HCT116 (cell line): ENCODE measurements at regions not wholly inside any gene's neighbourhood (a gene's known extent, or its start where the extent isn't known, plus 50 kb on each side); places are given as distances from the start of the nearest gene placed in this dataset.

ENCODE experiments used
- ATAC-seq: fragments of 200-7000 bp; cut with Tn5 transposase; 2 replicates; pipeline ENCODE4 v1.9.1; 2020; ENCODE audit warnings: mild to moderate bottlenecking, moderate library complexity
- BruUV-seq: library from RNA; stranded (reverse); fragments of 400-500 nt; replicated peaks from 2 replicates; lab custom pipeline; 2021; lab: Mats Ljungman, UMichigan
- CTCF ChIA-PET: fragments of 300-600 bp; sonication (Branson Sonifier 250); formaldehyde crosslinking; loops from one replicate; lab custom pipeline; 2021; ENCODE audit warnings: antibody characterized with exemption; lab: Charles Lee
- POLR2A ChIA-PET: fragments of 300-600, 350-600 bp; sonication (Branson Sonifier 250); formaldehyde crosslinking; loops from one replicate; lab custom pipeline; 2021; ENCODE audit warnings: antibody characterized with exemption; lab: Charles Lee
- RAD21 ChIA-PET, 2 experiments: fragments of 300-600 bp; sonication (Branson Sonifier 250); formaldehyde crosslinking; loops; one replicate each; lab custom pipeline; 2023; ENCODE audit warnings: low total read pairs in 2 of 2; ENCODE audit not compliant: uncharacterized antibody in 2 of 2, unreplicated experiment in 2 of 2, low non-redundant PET in 1 of 2; lab: Charles Lee
- DNase-seq: peaks from one replicate; pipeline ENCODE4 v3.0.0-alpha.2; 2010; ENCODE audit warnings: low read depth, low spot score
- H2AFZ ChIP-seq: fragments of 200-600 bp; shearing (Covaris generic), sonication (generic); 2 replicates; pipeline ENCODE4 v1.6.1; 2017; ENCODE audit warnings: low read depth, mixed run types, mixed read lengths, antibody characterized with exemption, low read length; ENCODE audit not compliant: poor library complexity, severe bottlenecking
- H3K27ac ChIP-seq: 2 replicates; pipeline ENCODE4 v1.5.1; 2012; ENCODE audit warnings: low read depth, low read length
- H3K27me3 ChIP-seq: fragments of 200-600 bp; sonication (generic); 2 replicates; pipeline ENCODE4 v1.6.1; 2016; ENCODE audit warnings: mixed run types, low read length, mixed read lengths; ENCODE audit not compliant: insufficient read depth
- H3K36me3 ChIP-seq, 2 experiments: fragments of 200-500 bp in 1 of 2; fragments of 200-600 bp in 1 of 2; sonication (Bioruptor generic) in 1 of 2; sonication (generic) in 1 of 2; 2 replicates each; pipeline versions ENCODE4 v1.5.1 to v1.6.1; 2014 to 2016; ENCODE audit warnings: low read length in 2 of 2, inconsistent platforms in 1 of 2, mixed read lengths in 1 of 2, mixed run types in 1 of 2; ENCODE audit not compliant: insufficient read depth in 2 of 2, control insufficient read depth in 1 of 2
- H3K4me1 ChIP-seq, 2 experiments: fragments of 200-600 bp in 1 of 2; sonication (generic) in 1 of 2; 2 replicates each; pipeline versions ENCODE4 v1.5.1 to v1.6.1; 2012 to 2017; ENCODE audit warnings: low read length in 2 of 2, inconsistent platforms in 1 of 2, mild to moderate bottlenecking in 1 of 2, mixed read lengths in 1 of 2, mixed run types in 1 of 2, moderate library complexity in 1 of 2; ENCODE audit not compliant: insufficient read depth in 2 of 2, control insufficient read depth in 1 of 2
- H3K4me2 ChIP-seq: fragments of 200-600 bp; sonication (generic); 2 replicates; pipeline ENCODE4 v1.6.1; 2017; ENCODE audit warnings: mixed run types, low read length, mixed read lengths
- H3K4me3 ChIP-seq, 2 experiments: fragments of 200-600 bp in 1 of 2; sonication (generic) in 1 of 2; replicated peaks in 1 of 2; 2 replicates each; pipeline ENCODE4 v1.5.1; 2011 to 2016; ENCODE audit warnings: low read length in 2 of 2, control low read depth in 1 of 2, low read depth in 1 of 2, mild to moderate bottlenecking in 1 of 2, mixed read lengths in 1 of 2, mixed run types in 1 of 2
- H3K79me2 ChIP-seq: fragments of 200-600 bp; sonication (generic); 2 replicates; pipeline ENCODE4 v1.6.1; 2017; ENCODE audit warnings: mild to moderate bottlenecking, mixed run types, low read length, moderate library complexity, mixed read lengths; ENCODE audit not compliant: insufficient read depth
- H3K9ac ChIP-seq: fragments of 200-600 bp; sonication (generic); 2 replicates; pipeline ENCODE4 v1.6.1; 2016; ENCODE audit warnings: low read length, mixed read lengths
- H3K9me2 ChIP-seq: fragments of 200-600 bp; sonication (generic), shearing (Covaris generic); 2 replicates; pipeline ENCODE4 v1.6.1; 2017; ENCODE audit warnings: mixed run types, mild to moderate bottlenecking, moderate library complexity; ENCODE audit not compliant: insufficient read depth
- H3K9me3 ChIP-seq, 2 experiments: fragments of 200-500 bp in 1 of 2; fragments of 200-600 bp in 1 of 2; sonication (Bioruptor generic) in 1 of 2; sonication (generic) in 1 of 2; 2 replicates each; pipeline ENCODE4 v1.6.1; 2014 to 2017; ENCODE audit warnings: low read length in 2 of 2, mixed read lengths in 2 of 2, inconsistent platforms in 1 of 2, low read depth in 1 of 2, mild to moderate bottlenecking in 1 of 2, mixed run types in 1 of 2, moderate library complexity in 1 of 2; ENCODE audit not compliant: control insufficient read depth in 1 of 2, insufficient read depth in 1 of 2
- H4K20me1 ChIP-seq: fragments of 200-600 bp; sonication (generic), shearing (Covaris generic); 2 replicates; pipeline ENCODE4 v1.6.1; 2017; ENCODE audit warnings: mixed run types, mild to moderate bottlenecking, moderate library complexity; ENCODE audit not compliant: insufficient read depth
- CBX3 ChIP-seq: IDR thresholded peaks from 2 replicates; pipeline ENCODE4 v1.6.1; 2012; ENCODE audit warnings: low read depth
- CTCF ChIP-seq, 3 experiments: fragments of 200-600 bp in 1 of 3; sonication (generic) in 1 of 3; IDR thresholded peaks in 2 of 3; conservative IDR thresholded peaks in 1 of 3; 2 replicates each; pipeline ENCODE4 v1.5.1; 2012 to 2017; ENCODE audit warnings: low read depth in 2 of 3, low read length in 2 of 3, antibody characterized with exemption in 1 of 3, borderline replicate concordance in 1 of 3, control low read depth in 1 of 3, mild to moderate bottlenecking in 1 of 3, mixed read lengths in 1 of 3, mixed run types in 1 of 3, moderate library complexity in 1 of 3; ENCODE audit not compliant: insufficient read depth in 1 of 3
- MAX ChIP-seq: IDR thresholded peaks from 2 replicates; pipeline ENCODE4 v1.6.1; 2012
- POLR2A ChIP-seq: IDR thresholded peaks from 2 replicates; pipeline ENCODE4 v1.7.0; 2011; ENCODE audit warnings: borderline replicate concordance; ENCODE audit not compliant: insufficient read depth, insufficient read length; ENCODE audit errors: extremely low read depth
- RAD21 ChIP-seq: IDR thresholded peaks from 2 replicates; pipeline ENCODE4 v1.6.1; 2012; ENCODE audit warnings: low read depth, mild to moderate bottlenecking
- REST ChIP-seq: IDR thresholded peaks from 2 replicates; pipeline ENCODE4 v1.6.1; 2012; ENCODE audit warnings: low read depth
- SIN3A ChIP-seq: IDR thresholded peaks from 2 replicates; pipeline ENCODE4 v1.6.1; 2012; ENCODE audit warnings: low read depth
- intact Hi-C: fragments of 100-400 bp; cut with micrococcal nuclease; formaldehyde crosslinking; loops from 2 replicates; pipeline ENCODE4 v1.10.0; 2022

GRCh38 chr5:97991236-97991635 lies 782.2 kb upstream of the RGMB start:
- ChIA-PET POLR2A (no interaction called here), CTCF (no interaction called here), RAD21 (no interaction called here)
- Histone ChIP-seq H3K9me2 (no peaks in the 10 kb centered on the region), H3K27ac (no peak overlapping the region), H3K27me3 (no peaks in the 10 kb centered on the region), H3K9me3 (no peaks in the 10 kb centered on the region), H3K9ac (no peak overlapping the region), H3K4me3 (no peak overlapping the region), H4K20me1 (no peaks in the 10 kb centered on the region), H3K36me3 (no peaks in the 10 kb centered on the region), H3K4me1 (no peaks in the 10 kb centered on the region), H3K79me2 (no peaks in the 10 kb centered on the region), H2AFZ (no peak overlapping the region), H3K4me2 (no peak overlapping the region)
- ATAC-seq = no peak
- DNase-seq = no peak
- TF ChIP-seq MAX (no peak), REST (no peak)
- no TSS peak for BruUV-seq
- intact Hi-C loops = no loop called here

- H3K4me3 ChIP-seq = no peak overlapping the region
- BruUV-seq = no TSS peak
- H3K4me1 ChIP-seq = no peaks in the 10 kb centered on the region
- H3K36me3 ChIP-seq = no peaks in the 10 kb centered on the region
- H3K9me2 ChIP-seq = no peaks in the 10 kb centered on the region
- ChIA-PET CTCF (no interaction called here), RAD21 (no interaction called here), POLR2A (no interaction called here)
- H3K4me2 ChIP-seq = no peak overlapping the region
- no peak overlapping the region for H3K27ac ChIP-seq
- no peak for ATAC-seq
- no peak overlapping the region for H3K9ac ChIP-seq
- no peak overlapping the region for H2AFZ ChIP-seq
- intact Hi-C loops = no loop called here
- no peaks in the 10 kb centered on the region for H3K79me2 ChIP-seq
- no peak for DNase-seq
- H3K27me3 ChIP-seq = no peaks in the 10 kb centered on the region
- no peaks in the 10 kb centered on the region for H4K20me1 ChIP-seq
- no peaks in the 10 kb centered on the region for H3K9me3 ChIP-seq
- no peak for TF ChIP-seq CTCF (IDR thresholded peaks at IDR 0.05 in 2 of 3, conservative IDR thresholded peaks at IDR 0.05 in 1 of 3; ENCODE audit: borderline replicate concordance in 1 of 3, insufficient read depth in 1 of 3, low read depth in 2 of 3, low read length in 2 of 3)
- TF ChIP-seq MAX = no peak
- TF ChIP-seq RAD21 = no peak
- TF ChIP-seq POLR2A = no peak
- no peak for TF ChIP-seq CBX3
- TF ChIP-seq REST = no peak
- no peak for TF ChIP-seq SIN3A
Observed at GRCh38 chr5:97998941-97999340, 774.5 kb upstream of the RGMB start.
